Stimulated activated CD8-positive, alpha-beta memory T cell treated with anti-CD3 and anti-CD28 coated beads, Interleukin-7, amount 100 ng/mL, for 4 hours (primary cell): ENCODE measurements at regions not wholly inside any gene's neighbourhood (a gene's known extent, or its start where the extent isn't known, plus 50 kb on each side); places are given as distances from the start of the nearest gene placed in this dataset.

Experiments
- DNase-seq, 2 donors: peaks; one replicate each; pipeline ENCODE4 v3.0.0-alpha.2; 2020; ENCODE audit warnings: low read depth in 2 of 2

DNA sequence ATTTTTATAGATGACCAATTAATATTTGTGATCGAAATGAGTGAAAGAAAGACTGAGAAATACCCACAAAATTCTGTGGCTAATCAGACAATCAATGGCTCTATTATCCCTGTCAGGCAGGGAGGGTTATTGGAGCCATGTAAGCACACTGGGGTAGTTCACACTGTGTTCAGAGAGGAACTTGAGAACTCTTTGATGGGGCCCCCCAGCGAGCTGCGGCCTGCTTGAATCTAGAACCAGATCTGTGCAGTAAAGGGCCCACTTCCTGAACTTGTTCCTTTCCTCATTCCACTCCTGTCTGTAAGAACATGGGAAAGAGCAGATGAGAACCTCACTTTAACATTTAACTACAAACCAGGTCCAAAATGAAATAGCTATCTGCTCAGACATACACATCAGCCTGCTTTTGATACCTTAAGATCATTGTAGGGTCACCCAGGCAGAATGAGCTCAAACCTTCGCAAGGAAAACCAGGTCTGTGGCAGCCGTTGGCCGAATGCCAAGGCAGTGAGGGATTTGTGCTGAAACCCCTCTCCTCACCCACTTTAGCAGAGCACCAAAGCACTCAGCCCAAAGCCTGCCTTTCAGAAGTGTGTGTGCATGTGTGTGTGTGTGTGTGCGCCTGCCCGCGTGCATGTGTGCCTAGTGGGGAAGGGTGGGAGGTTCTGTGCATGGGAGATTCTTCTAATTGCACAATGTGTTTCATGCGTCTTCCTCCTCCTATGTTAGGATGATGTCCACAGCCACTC lies 365.6 kb upstream of the MGMT start:
- no peak for DNase-seq

DNA sequence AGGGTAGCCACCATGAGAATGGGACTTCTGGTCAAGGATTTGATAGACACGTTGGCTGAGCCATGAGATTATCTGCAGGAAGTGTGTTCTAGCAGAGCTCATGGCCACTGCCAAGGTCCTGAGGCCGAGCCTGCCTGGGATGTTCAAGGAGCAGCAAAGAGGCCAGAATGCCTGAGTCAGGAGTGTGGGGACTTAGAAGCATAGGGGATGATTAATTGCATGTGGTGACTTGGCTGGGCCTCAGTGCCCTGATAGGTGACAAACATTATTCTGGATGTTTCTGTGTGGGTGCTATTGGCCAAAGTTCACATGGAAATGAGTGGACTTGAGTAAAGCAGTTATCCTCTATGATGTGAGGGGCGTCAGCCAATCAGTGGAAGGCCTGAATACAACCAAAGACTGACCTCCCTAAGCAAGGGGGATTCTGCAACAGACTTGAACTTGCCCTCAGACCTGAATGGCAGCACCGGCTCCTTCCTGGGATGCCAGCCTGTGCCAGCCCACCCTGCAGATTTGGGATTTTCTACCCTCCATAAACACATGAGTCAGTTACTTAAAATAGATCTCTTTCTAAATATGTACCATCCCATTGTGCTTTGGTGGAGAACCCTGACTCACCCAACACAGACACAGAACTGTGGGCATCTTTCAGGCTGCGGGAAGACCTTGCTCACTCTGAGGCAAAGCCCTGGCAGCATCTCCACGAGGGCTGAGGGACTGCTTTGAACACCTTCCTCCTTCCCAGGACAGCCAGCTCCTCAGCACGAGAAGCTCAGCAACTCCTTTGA lies 363.9 kb upstream of the MGMT start:
- DNase-seq = no peak

DNA sequence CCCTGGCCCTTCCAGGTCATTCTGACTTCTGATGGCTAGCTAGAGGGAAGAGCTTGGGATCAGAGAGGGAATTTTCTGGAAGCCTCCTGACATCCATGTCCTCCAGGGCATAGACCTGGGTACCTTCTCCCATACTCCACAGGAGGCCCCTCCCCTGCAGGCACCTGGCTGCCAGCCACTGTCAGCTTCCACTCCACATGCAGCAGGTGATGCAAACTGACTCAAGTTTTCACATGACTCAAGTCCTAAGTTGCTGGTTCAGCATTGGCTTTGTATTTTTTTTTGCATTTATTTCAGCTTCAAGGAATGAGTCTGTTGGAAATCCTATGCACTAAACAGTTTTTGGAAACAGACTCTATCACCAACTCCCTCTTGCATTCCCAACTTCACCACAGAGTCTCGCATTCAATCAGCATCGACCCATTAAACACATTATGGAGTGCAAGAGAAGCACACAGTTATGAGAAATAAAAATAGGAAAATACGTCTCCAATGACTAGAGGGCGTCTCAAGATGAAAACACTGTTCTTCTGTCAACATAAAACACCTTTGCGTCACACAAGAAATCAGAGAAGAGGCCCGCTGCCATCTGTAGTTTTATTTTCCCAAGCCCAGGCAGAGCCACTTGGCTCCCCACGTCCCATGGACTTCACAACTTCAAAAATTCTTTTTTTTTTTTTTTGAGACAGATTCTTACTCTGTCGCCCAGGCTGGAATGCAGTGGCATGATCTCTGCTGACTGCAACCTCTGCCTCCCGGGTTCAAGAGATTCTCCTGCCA lies 362.6 kb upstream of the MGMT start:
- DNase-seq = no peak

DNA sequence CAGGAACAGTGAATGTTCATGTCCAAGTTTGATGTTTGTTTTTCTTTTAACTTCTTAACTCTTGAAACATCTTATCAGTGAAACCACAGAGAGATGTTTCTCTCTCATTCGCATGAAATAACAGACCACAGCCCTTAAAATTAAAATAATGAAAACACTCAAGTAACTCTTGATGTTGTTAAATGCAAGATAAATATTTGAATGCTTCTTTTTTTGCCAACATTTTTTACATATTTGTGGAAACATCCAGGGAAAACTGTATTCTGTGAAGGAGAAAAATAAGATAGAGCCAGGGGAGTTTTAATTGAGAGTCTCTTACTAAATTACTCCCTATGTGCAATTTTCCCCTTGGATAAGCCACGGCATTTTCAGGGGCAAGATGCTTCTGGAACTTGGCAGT lies 361.8 kb upstream of the MGMT start:
- no peak for DNase-seq

DNA sequence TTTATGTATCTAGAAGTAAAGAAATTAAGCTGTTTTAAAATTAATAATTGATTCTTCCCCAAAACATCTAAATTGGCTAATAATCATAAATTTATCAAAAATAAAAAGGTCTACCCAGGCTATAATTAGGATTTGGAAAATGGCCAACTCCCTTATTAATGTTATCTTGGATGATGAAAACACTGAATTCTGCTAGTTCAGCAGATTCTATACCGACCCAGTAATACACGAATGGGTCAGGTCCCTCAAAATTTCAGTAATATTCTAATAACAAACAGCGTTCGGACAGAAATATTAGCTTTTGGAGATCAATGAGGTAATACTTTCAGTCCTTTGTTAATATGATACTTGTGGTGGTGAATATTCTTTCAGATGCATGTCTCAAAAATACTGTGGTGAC lies 360.7 kb upstream of the MGMT start:
- no peak for DNase-seq

DNA sequence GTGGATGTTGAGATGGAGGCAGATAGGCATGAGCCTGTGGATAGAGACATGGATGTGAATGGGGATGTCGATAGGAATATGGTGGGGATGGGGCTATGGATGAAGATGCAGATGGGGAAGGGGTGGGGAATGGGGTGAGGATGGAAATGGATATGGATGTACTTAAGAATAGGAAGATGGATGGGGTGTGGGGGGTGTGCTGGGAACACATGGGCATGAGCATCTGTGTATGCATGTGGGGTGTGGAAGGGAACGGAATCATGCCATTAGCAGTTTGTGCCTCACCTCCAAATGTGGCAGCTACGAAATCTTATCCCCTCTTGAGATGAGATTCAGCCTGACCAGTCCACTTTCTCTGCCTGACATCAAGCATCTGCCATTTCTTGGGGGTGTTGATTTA lies 359.5 kb upstream of the MGMT start:
- DNase-seq = no peak

DNA sequence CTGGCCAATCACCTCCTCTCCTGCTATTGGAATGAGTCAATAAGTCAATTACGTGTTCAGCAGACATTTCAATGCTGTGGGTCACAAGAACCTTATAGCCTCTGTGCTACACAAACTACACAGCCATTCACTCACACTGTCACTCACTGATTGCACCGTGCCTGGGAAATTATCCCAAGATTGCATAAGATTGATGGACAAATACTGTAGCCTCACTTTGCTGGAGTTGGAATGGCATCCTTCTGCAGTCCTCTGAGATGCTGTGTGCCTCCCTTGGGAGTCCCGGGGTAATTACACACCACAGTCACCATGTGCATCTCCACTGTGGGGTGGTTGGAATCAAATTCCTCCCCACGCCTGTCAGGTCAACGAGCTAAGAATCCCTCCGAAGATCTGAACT lies 358.7 kb upstream of the MGMT start:
- no peak for DNase-seq

DNA sequence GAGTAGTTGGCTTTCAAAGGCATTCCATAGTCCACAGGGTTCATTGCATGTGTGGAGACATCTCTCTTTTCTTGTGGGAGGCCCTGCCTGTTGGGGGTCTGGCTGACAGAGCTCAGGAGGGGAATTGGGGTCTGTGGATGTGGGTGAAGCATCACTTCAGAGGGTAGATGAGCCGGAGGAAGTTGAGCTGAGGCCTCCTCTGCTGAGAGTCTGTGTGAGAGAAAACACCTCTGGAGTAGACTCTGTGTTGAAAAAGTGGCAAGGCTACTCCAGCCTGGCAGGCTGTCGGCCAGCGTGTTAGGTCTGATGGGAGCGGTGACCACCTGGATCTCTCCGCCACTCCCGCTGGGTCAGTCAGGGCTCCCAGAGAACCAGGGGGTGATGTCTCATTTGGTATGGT lies 358.0 kb upstream of the MGMT start:
- DNase-seq = no peak

DNA sequence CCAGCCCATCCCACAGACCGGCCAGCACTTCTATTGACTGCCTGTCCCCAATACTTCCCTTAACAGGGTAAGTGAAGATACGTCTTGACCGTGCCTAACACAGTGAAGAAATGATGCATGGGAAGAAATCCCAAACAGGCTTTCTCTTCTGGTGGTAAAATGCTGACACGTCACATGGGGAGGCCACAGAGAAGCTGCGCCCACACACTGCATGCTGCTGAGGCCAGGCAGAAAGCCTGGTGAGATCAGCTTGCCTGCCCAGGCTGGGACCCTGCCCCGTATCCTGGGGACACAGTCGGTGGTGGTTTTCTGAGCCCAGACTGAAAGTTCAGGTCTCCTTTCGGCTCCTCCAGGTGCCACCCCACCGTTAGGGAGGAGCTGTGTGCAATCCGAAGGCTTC lies 356.3 kb upstream of the MGMT start:
- no peak for DNase-seq

DNA sequence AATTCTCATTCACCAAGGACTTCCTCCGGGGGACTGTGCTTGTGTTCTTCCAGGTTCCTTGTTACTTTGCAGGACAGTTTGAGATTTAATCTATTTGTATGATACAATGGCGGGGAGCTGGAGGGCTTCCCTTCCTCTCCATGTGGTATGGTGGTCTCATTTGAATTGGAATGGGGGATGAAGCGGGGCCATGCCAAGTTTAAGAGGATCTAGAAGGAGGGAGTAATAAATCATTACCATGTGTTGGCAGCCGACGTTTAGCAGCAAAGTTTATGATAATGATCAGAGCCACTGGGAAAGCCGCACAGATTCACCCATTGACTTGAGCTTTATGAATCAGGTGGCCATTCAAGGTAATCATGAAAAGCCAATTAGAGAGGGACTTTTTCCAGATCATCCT lies 355.1 kb upstream of the MGMT start:
- no peak for DNase-seq

DNA sequence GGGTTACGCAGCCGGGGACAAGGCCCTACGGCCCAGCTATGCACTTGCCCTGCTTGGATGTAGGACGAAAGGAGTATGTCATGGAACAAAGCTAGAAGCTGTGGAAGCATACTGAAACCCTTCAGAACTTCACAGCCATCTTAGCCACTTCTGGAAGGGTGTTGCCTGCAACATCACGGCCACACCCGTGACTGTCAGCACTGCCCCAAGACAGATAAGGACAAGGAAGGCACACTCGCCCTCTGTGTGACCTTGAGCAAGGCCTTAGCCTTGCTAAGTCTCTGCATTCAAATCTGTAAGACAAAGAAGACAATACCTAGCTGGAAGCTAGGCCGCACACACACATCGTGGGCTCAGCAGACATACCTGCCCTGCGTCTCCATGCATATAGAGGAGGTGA lies 352.5 kb upstream of the MGMT start:
- no peak for DNase-seq

DNA sequence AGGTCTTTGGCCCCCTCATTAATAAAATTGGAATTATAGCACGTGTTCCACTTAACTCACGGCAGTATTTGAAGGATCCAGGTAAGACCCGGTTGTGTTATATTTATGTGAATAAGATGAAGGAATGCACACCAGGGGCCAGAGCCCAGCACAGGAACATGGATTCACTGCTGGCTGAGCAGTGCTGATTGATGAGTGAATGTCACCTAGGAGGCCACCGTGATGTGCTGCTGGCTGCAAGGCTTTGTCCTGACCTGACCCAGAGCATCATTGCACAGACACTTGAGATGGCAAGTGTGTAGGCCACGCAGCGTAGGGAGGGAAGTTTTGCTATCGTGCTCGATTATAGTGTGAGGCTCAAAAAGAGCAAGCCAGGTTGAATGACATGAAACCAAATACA lies 350.7 kb upstream of the MGMT start:
- DNase-seq = no peak

DNA sequence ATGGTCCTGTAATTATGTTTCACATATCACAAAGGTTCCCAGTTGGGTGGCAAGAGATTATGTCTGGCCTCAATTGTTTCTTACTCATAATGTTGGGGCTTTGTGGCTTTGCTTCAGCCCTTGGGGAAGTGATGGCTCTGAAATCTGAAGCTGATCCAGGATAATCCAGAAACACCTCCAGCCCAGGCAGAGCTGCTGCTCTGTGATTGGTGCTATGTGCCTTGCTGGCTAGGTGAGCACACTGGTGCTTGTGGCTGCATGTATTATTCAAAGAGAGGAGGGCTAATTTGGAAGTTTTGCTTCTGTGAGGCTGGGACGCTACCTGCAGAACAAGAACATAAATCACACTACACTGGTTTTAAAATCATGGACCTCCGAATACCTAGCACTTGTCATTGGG lies 346.6 kb upstream of the MGMT start:
- DNase-seq = no peak

DNA sequence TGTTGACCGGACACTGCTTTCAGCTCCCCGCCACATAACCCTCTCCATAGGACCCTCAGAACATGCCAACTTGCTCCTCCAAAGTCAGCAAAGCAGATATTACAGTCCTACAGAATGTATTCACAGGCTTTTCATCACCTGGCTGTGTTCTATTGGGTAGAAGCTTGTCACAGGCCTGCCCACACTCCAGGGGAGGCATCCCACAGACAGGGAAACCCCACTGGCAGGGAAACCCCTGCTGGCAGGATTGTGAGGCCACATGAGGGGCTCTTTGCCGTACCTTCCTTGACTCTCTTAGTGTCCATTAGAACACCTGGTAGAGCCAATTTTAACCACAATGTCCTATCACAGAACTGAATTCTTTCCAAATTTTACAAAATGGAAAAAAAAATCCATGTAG lies 344.2 kb upstream of the MGMT start:
- DNase-seq = no peak

DNA sequence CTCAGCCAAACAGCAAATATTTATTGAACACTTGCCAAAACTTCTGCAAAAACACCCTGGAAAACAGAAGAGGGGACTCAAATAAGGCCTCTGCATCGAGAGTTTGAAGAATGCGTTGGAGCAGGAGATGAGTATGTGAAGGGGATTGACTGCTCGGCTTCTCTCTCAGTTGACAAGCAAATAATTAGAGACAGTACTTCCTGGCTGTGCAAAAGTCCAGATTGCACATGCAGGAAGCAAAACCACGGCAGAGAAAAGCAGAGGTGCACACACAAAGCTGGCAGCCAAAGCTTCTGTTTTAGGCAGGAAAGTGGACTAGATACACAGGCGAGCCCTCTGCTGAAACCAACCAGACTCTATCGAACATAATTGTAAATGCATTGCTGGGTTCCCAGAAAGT lies 343.6 kb upstream of the MGMT start:
- DNase-seq = no peak

DNA sequence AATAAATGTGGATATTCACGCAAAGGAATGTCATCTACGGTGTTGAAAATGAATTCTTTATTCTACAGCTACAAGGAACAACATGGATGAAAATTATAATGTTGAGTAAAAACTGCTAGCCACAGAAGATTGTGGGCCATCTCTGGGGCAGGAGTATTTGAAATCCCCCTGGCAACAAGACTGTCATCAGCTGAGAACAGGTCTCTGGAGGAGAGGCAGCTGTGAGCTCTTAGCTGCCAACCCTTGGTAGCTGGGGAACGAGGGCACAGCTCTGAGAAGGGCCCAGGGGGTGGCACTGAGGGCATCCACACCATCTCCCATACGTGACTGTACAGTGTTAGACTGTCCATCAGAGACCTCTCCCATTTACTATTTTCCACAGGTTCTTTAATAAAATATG lies 340.1 kb upstream of the MGMT start:
- no peak for DNase-seq

DNA sequence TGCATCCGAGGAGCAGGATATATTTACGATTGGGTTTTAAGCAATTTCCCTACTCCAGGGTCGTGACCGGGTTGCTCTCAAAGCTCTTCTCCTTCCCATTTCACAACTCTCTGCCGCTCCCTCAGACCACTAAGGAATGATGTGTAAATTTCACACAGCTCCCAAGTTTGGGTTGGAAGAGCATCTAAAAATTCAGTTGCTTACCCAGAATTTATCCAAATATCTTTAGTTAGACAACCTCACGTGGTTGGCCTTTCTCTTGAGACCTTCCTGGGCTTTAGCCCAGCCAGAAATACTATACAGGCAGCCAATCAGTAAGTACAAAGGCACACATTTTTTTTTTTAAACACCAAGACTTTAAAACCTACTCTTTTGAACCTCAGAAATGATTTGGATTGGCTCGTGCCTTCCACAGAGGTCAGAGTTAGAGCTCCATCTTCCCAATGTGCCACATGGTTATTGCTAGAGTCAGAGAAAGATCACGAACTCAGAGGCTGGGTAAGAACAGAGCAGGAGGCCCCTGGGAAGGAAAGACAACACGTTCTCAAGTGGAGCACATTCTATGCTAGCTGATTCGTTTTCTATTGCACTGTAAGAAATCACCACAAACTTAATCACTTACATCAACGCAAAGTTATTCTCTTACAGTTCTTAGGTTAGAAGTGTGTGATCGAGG lies 335.4 kb upstream of the MGMT start:
- no peak for DNase-seq

DNA sequence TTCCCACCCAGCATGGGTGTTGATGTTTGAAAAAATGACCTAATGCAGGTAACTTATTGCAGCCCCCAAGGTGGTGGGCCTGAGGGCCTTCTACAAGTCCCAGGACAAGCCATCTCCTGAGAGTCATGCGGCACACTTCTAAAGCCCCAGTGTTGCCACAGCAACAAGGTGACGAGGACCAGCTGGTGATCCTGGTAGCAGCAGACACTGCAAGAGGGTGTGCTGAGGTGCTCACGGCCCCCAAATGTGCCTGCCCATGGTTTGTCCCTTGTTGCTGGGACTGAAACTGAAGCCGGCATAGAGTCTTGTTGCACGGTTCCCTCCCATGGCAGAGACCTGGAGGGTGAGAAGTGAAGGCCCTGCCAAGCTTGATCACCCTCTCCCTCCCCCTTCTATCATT lies 333.2 kb upstream of the MGMT start:
- DNase-seq = no peak

DNA sequence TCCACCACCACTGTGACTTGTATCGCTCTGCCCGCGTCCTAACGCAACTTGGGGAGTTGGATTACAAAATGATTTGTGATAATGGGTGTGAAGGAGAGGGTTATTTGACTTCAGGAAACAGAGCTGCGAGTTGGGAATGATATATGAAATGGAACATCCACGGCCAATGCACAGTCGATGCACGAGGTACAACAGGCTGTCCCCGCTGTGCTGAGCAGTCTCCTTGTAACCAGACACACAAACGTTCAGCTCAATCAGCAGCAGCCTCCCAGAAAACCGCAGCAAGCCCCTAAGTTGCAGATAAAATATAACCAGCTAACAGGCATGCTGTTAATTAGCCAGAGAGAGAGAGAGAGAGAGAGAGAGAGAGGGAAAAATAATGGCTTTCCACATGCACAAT lies 332.7 kb upstream of the MGMT start:
- DNase-seq = no peak

DNA sequence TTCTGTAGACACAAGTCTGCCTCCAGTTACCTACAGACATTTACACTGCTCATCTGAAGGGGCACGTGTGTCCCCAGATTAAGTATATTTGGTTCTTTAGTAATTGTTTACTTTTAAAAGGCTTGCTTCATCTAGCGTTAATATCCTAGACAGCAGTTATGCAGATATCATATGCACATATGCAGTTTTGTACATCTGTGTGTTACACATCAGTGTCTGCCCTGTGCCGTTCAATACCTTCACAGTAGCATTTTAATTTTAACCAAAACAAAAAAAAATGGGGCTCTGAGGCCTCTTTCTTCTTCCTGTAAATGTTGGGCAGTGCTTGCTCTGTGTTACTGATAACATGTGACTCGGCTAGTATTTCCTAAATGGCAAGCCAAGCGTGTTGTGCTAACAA lies 331.4 kb upstream of the MGMT start:
- DNase-seq = no peak

DNA sequence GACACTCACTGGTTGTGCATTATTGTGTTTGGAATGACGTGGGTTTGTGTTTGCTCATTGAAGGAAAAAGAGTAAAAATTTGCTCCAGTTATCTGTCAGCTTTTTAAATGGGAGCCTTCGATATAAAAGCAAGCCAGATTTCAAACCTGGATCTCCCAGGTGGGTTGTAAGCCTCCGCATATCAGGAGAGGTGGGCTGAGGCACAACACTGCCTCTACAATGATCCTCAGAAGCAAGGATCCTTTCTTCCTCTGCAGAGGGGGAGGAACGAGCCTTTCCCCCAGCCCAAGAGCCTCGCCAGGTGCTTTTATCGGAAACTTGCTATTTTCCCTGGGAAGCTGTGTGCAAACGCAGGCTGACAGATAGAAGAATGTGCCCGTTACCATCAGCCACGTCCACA lies 331.0 kb upstream of the MGMT start:
- DNase-seq = no peak

DNA sequence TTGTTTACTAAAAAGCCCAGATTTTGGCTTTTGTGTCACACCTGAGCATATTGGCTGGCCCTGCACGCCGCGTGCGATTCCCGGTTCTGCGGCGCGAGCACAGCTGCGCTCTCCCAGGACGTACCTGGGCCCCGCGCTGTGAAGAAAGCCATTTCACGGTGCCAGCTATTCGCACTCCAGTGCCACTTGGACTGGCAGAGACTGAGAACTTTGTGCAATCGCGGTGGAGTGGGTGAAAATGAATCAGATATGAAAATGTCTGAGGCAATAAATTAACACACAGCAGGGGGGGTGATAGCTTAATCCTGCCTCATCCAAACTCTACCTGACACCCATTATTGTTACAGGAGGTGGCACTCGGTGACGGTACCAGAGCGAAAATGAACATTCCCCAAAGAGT lies 330.1 kb upstream of the MGMT start:
- no peak for DNase-seq
